Stimulated activated CD4-positive, alpha-beta T cell treated with anti-CD3 and anti-CD28 coated beads, TNF-alpha, amount 100 ng/mL, for 1 hour (primary cell): ENCODE measurements at regions not wholly inside any gene's neighbourhood (a gene's known extent, or its start where the extent isn't known, plus 50 kb on each side); places are given as distances from the start of the nearest gene placed in this dataset.
"Not testable (repeated sequence)": the region's sequence is repeated elsewhere in the genome, so short reads cannot be mapped to it uniquely, and the experiment has no call there.

ENCODE experiments used
- DNase-seq, 3 donors: peaks; one replicate each; pipeline ENCODE4 v3.0.0-alpha.2; 2020; ENCODE audit warnings: low read depth in 3 of 3, low spot score in 1 of 3

GRCh38 chr5:109575506-109575905 is 114.2 kb upstream of the MAN2A1 start:
- DNase-seq = no peak

- DNase-seq = no peak
Measured at GRCh38 chr5:109574985-109575384, 114.7 kb upstream of the MAN2A1 start.

- DNase-seq = no peak
Measured at GRCh38 chr5:109573766-109574165, 116.0 kb upstream of the MAN2A1 start.

- no peak for DNase-seq
Measured at GRCh38 chr5:109573256-109573655, 116.5 kb upstream of the MAN2A1 start.

GRCh38 chr5:109571785-109572184 is 117.9 kb upstream of the MAN2A1 start:
- no peak for DNase-seq

GRCh38 chr5:109570362-109570874 is 119.3 kb upstream of the MAN2A1 start:
- DNase-seq = no peak

GRCh38 chr5:109567374-109568044 is 122.2 kb upstream of the MAN2A1 start:
- no peak for DNase-seq

GRCh38 chr5:109566361-109566760 is 123.4 kb upstream of the MAN2A1 start:
- no peak for DNase-seq

GRCh38 chr5:109563739-109564138 is 126.0 kb upstream of the MAN2A1 start:
- DNase-seq = no peak

GRCh38 chr5:109563189-109563588 is 126.5 kb upstream of the MAN2A1 start:
- DNase-seq = no peak

- DNase-seq = no peak
Measured at GRCh38 chr5:109562441-109562840, 127.3 kb upstream of the MAN2A1 start.

GRCh38 chr5:109561447-109561846 is 128.3 kb upstream of the MAN2A1 start:
- no peak for DNase-seq

GRCh38 chr5:109560554-109560953 is 129.2 kb upstream of the MAN2A1 start:
- DNase-seq = no peak

- no peak for DNase-seq
Measured at GRCh38 chr5:109558952-109559351, 130.8 kb upstream of the MAN2A1 start.

- DNase-seq = no peak
Measured at GRCh38 chr5:109558364-109558763, 131.4 kb upstream of the MAN2A1 start.

- no peak for DNase-seq
Measured at GRCh38 chr5:109553846-109554245, 135.9 kb upstream of the MAN2A1 start.

- DNase-seq = not testable (repeated sequence)
Measured at GRCh38 chr5:109551234-109551633, 138.5 kb upstream of the MAN2A1 start.

- no peak for DNase-seq
Measured at GRCh38 chr5:109550077-109550476, 139.7 kb upstream of the MAN2A1 start.

- no peak for DNase-seq
Measured at GRCh38 chr5:109546461-109546860, 136.7 kb upstream of the PJA2 start.

GRCh38 chr5:109544873-109545272 is 135.1 kb upstream of the PJA2 start:
- DNase-seq = not testable (repeated sequence)

GRCh38 chr5:109538692-109539091 is 128.9 kb upstream of the PJA2 start:
- not testable (repeated sequence) for DNase-seq

- not testable (repeated sequence) for DNase-seq
Measured at GRCh38 chr5:109535090-109535489, 125.3 kb upstream of the PJA2 start.

- DNase-seq = no peak
Measured at GRCh38 chr5:109533751-109534272, 124.0 kb upstream of the PJA2 start.
